Cardiac fibroblast (primary cell): ENCODE measurements at regions not wholly inside any gene's neighbourhood (a gene's known extent, or its start where the extent isn't known, plus 50 kb on each side); places are given as distances from the start of the nearest gene placed in this dataset.

Source experiments
- DNase-seq, 2 donors: peaks; one replicate each; pipeline versions ENCODE4 v3.0.0 to v3.0.0-alpha.2; 2010; ENCODE audit warnings: low read depth in 2 of 2
- H3K4me3 ChIP-seq, 2 donors: replicated peaks in 1 of 2; 1 replicate in 1 of 2; 2 replicates in 1 of 2; pipeline ENCODE4 v1.5.1; 2011; ENCODE audit warnings: low read depth in 2 of 2, low read length in 2 of 2, mild to moderate bottlenecking in 2 of 2, moderate library complexity in 1 of 2
- CTCF ChIP-seq: IDR thresholded peaks from one replicate; pipeline ENCODE4 v1.5.1; 2011; ENCODE audit warnings: low read depth, mild to moderate bottlenecking, low read length, inconsistent platforms

GRCh38 chr12:45548426-45548825 lies 181.1 kb upstream of the ARID2 start:
- no peak for DNase-seq
- H3K4me3 ChIP-seq = no peak overlapping the region
- TF ChIP-seq CTCF = no peak

- TF ChIP-seq CTCF = no peak
- H3K4me3 ChIP-seq = no peak overlapping the region
- DNase-seq = no peak
Measured at GRCh38 chr12:45549337-45549902, 180.1 kb upstream of the ARID2 start.

GRCh38 chr12:45553204-45553603 lies 176.3 kb upstream of the ARID2 start:
- DNase-seq = no peak
- no peak for TF ChIP-seq CTCF
- H3K4me3 ChIP-seq = no peak overlapping the region

- DNase-seq = no peak
- no peak overlapping the region for H3K4me3 ChIP-seq
- no peak for TF ChIP-seq CTCF
Measured at GRCh38 chr12:45557016-45557415, 172.5 kb upstream of the ARID2 start.

GRCh38 chr12:45558353-45558752 lies 171.2 kb upstream of the ARID2 start:
- DNase-seq = no peak
- no peak overlapping the region for H3K4me3 ChIP-seq
- no peak for TF ChIP-seq CTCF

GRCh38 chr12:45559537-45559936 lies 170.0 kb upstream of the ARID2 start:
- no peak for DNase-seq
- no peak for TF ChIP-seq CTCF
- no peak overlapping the region for H3K4me3 ChIP-seq

GRCh38 chr12:45560689-45561088 lies 168.8 kb upstream of the ARID2 start:
- no peak for DNase-seq
- no peak for TF ChIP-seq CTCF
- no peak overlapping the region for H3K4me3 ChIP-seq
